Ovary (tissue), 7 donors: ENCODE measurements at regions not wholly inside any gene's neighbourhood (a gene's known extent, or its start where the extent isn't known, plus 50 kb on each side); places are given as distances from the start of the nearest gene placed in this dataset. TPM values are rescaled to one million over a fixed set of nuclear protein-coding genes. Genes with fewer than 3 reads are reported as not detected.

Source experiments
- DNase-seq, 5 donors: peaks; one replicate each; pipeline ENCODE4 v3.0.0-alpha.2; 2019 to 2020
- H3K27ac ChIP-seq, 2 donors: fragments of 200-600 bp; one replicate each; pipeline versions ENCODE4 v1.5.1 to v1.8.0; 2019 to 2022
- H3K27me3 ChIP-seq: fragments of 200-600 bp; one replicate; pipeline ENCODE4 v1.8.0; 2022
- H3K36me3 ChIP-seq: fragments of 200-600 bp; sonication (generic); one replicate; pipeline ENCODE4 v1.5.1; 2019
- H3K4me1 ChIP-seq: one replicate; pipeline ENCODE4 v1.8.1; 2013; ENCODE audit warnings: mild to moderate bottlenecking, moderate library complexity; ENCODE audit not compliant: insufficient read depth
- H3K4me3 ChIP-seq: fragments of 200-600 bp; sonication (generic); one replicate; pipeline ENCODE4 v1.5.1; 2017
- H3K9me3 ChIP-seq, 2 donors: fragments of 200-600 bp in 1 of 2; sonication (generic) in 1 of 2; one replicate each; pipeline versions ENCODE4 v1.5.1 to v1.8.1; 2013 to 2019; ENCODE audit warnings: mild to moderate bottlenecking in 1 of 2, moderate library complexity in 1 of 2
- CTCF ChIP-seq, 3 donors: fragments of 450-650 bp in 2 of 3; fragments of 200-600 bp in 1 of 3; IDR thresholded peaks; one replicate each; pipeline versions ENCODE4 v1.5.1 to v1.8.0; 2016 to 2022; ENCODE audit warnings: antibody characterized with exemption in 3 of 3, mild to moderate bottlenecking in 1 of 3
- EP300 ChIP-seq: sonication (generic); formaldehyde crosslinking; IDR thresholded peaks from one replicate; pipeline ENCODE4 v1.6.1; 2017; ENCODE audit warnings: antibody characterized with exemption
- POLR2A ChIP-seq: fragments of 450-650 bp; IDR thresholded peaks from one replicate; pipeline ENCODE4 v1.6.1; 2017; ENCODE audit warnings: antibody characterized with exemption, mild to moderate bottlenecking, moderate library complexity
- WGBS, 3 donors: extraction: QIAGEN DNeasy Blood & Tissue Kit in 1 of 3; methylation state at CpG; one replicate each; pipeline versions ENCODE4 v1.1.5 to v1.1.7; 2013 to 2017; 5-methylcytosine and 5-hydroxymethylcytosine counted together
- intact Hi-C, 4 donors: fragments of 100-400 bp; cut with DNase I; formaldehyde crosslinking; loops; one replicate each; pipeline versions ENCODE4 v1.11.0 to v1.15.1; 2022 to 2023
- small RNA-seq: library from RNA; depleted of rRNA; stranded (forward); fragments of <200 nt; gene quantifications from one replicate; pipeline ENCODE3, GENCODE V24; 2016
- donor health status: DM: no; HTN: no; CAD: no; lungs with moderate emphysema.
- donor health status: DM: no; HTN: no; CAD: no.
- donor health status: Bipolar disorder and iron deficiency.
- donor health status: DM: no; HTN: no; CAD: no.
- donor health status: DM: yes; HTN: yes; CAD: no.

GRCh38 chr4:107094332-107094731 lies 58.2 kb upstream of the DKK2 start:
- DNase-seq: no peak
- Histone ChIP-seq H3K9me3 (no peaks in the 10 kb centered on the region), H3K27ac (no peak overlapping the region), H3K36me3 (no peaks in the 10 kb centered on the region), H3K27me3 (no peaks in the 10 kb centered on the region), H3K4me1 (no peaks in the 10 kb centered on the region), H3K4me3 (no peak overlapping the region)
- 91 to 98% (median 92%) methylated on average over 2 of the region's 2 CpGs for WGBS, 3 donors
- TF ChIP-seq CTCF (IDR thresholded peaks at IDR 0.05) (no peak), EP300 (no peak), POLR2A (no peak)
- intact Hi-C loops: no loop called here

Small RNAs in the stretch of these regions (small RNA-seq; reads per million reads assigned to genes)
- gene RNU6-551P: not detected
